Osteocyte (in vitro differentiated cells): ENCODE measurements at regions not wholly inside any gene's neighbourhood (a gene's known extent, or its start where the extent isn't known, plus 50 kb on each side); places are given as distances from the start of the nearest gene placed in this dataset.

Experiments
- DNase-seq: peaks from one replicate; pipeline ENCODE4 v3.0.0; 2021; ENCODE audit warnings: mixed read lengths; ENCODE audit not compliant: unreplicated experiment; ENCODE audit errors: extremely low spot score
- H3K27ac Mint-ChIP-seq: one replicate; pipeline ENCODE4 v1.8.0; 2021; ENCODE audit warnings: mild to moderate bottlenecking, mixed read lengths; ENCODE audit not compliant: unreplicated experiment
- H3K27me3 Mint-ChIP-seq: one replicate; pipeline ENCODE4 v1.8.0; 2021; ENCODE audit warnings: mixed read lengths; ENCODE audit not compliant: unreplicated experiment
- H3K36me3 Mint-ChIP-seq: one replicate; pipeline ENCODE4 v1.8.0; 2021; ENCODE audit warnings: mixed read lengths; ENCODE audit not compliant: unreplicated experiment
- H3K4me1 Mint-ChIP-seq: one replicate; pipeline ENCODE4 v1.8.0; 2021; ENCODE audit warnings: mixed read lengths; ENCODE audit not compliant: unreplicated experiment
- H3K4me3 Mint-ChIP-seq: one replicate; pipeline ENCODE4 v1.8.0; 2021; ENCODE audit warnings: mild to moderate bottlenecking, moderate library complexity, mixed read lengths; ENCODE audit not compliant: unreplicated experiment
- H3K9me3 Mint-ChIP-seq: one replicate; pipeline ENCODE4 v1.8.0; 2021; ENCODE audit warnings: mixed read lengths; ENCODE audit not compliant: unreplicated experiment
- TF ChIP-seq, protein P1 (sequence below): fragments of 200-600 bp; sonication (generic); IDR thresholded peaks from 2 replicates; pipeline ENCODE4 v1.5.0; 2021; ENCODE audit warnings: antibody characterized with exemption, mild to moderate bottlenecking, moderate library complexity

GRCh38 chr4:13202701-13203100 is 281.4 kb downstream of the RAB28 start:
- no peaks in the 10 kb centered on the region for H3K27me3 Mint-ChIP-seq

GRCh38 chr4:13201241-13201640 is 282.9 kb downstream of the RAB28 start:
- H3K4me1 Mint-ChIP-seq, result no peaks in the 10 kb centered on the region
- no peaks in the 10 kb centered on the region for H3K9me3 Mint-ChIP-seq
- DNase-seq, result no peak
- no peaks in the 10 kb centered on the region for H3K36me3 Mint-ChIP-seq
- TF ChIP-seq, protein P1, sequence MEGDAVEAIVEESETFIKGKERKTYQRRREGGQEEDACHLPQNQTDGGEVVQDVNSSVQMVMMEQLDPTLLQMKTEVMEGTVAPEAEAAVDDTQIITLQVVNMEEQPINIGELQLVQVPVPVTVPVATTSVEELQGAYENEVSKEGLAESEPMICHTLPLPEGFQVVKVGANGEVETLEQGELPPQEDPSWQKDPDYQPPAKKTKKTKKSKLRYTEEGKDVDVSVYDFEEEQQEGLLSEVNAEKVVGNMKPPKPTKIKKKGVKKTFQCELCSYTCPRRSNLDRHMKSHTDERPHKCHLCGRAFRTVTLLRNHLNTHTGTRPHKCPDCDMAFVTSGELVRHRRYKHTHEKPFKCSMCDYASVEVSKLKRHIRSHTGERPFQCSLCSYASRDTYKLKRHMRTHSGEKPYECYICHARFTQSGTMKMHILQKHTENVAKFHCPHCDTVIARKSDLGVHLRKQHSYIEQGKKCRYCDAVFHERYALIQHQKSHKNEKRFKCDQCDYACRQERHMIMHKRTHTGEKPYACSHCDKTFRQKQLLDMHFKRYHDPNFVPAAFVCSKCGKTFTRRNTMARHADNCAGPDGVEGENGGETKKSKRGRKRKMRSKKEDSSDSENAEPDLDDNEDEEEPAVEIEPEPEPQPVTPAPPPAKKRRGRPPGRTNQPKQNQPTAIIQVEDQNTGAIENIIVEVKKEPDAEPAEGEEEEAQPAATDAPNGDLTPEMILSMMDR, result no peak
- no peaks in the 10 kb centered on the region for H3K27me3 Mint-ChIP-seq
- H3K27ac Mint-ChIP-seq, result no peak overlapping the region
- no peak overlapping the region for H3K4me3 Mint-ChIP-seq

More at GRCh38 chr4:13202701-13203100, 281.4 kb downstream of the RAB28 start:
- TF ChIP-seq, protein P1, result no peak
- no peak for DNase-seq
- no peaks in the 10 kb centered on the region for H3K36me3 Mint-ChIP-seq
- no peak overlapping the region for H3K4me3 Mint-ChIP-seq
- no peaks in the 10 kb centered on the region for H3K9me3 Mint-ChIP-seq
- H3K4me1 Mint-ChIP-seq, result no peaks in the 10 kb centered on the region
- no peak overlapping the region for H3K27ac Mint-ChIP-seq

DNA sequence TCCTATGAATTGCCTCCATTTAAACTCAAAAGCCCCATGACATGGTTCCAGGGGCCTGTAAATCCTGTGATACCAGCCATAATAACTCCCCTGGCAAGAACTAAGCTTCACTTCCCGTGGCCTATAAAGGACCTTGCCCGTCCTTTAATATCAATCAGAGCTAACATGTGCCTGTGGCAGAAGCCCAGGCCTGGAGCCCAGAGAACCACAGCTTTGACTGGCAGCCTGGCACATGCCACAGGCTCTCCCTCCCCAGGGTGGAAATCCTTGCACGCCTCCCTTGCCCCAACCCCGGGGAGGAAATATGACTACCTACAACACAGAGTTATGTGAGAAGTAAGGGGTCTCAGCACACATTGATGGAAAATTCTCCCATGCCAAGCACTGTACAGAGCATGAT is 287.4 kb downstream of the RAB28 start:
- Mint-ChIP-seq H3K4me3 (no peak overlapping the region), H3K27me3 (no peaks in the 10 kb centered on the region), H3K9me3 (peaks cover 4% of the 10 kb centered on the region), H3K27ac (no peak overlapping the region), H3K36me3 (no peaks in the 10 kb centered on the region), H3K4me1 (no peaks in the 10 kb centered on the region)
- TF ChIP-seq, protein P1, result no peak
- DNase-seq, result no peak

GRCh38 chr4:13193662-13194061 is 290.5 kb downstream of the RAB28 start:
- Mint-ChIP-seq H3K27me3 (no peaks in the 10 kb centered on the region), H3K36me3 (no peaks in the 10 kb centered on the region), H3K4me1 (no peaks in the 10 kb centered on the region), H3K4me3 (no peak overlapping the region), H3K9me3 (peaks cover 4% of the 10 kb centered on the region), H3K27ac (no peak overlapping the region)
- no peak for DNase-seq
- TF ChIP-seq, protein P1, result no peak

DNA sequence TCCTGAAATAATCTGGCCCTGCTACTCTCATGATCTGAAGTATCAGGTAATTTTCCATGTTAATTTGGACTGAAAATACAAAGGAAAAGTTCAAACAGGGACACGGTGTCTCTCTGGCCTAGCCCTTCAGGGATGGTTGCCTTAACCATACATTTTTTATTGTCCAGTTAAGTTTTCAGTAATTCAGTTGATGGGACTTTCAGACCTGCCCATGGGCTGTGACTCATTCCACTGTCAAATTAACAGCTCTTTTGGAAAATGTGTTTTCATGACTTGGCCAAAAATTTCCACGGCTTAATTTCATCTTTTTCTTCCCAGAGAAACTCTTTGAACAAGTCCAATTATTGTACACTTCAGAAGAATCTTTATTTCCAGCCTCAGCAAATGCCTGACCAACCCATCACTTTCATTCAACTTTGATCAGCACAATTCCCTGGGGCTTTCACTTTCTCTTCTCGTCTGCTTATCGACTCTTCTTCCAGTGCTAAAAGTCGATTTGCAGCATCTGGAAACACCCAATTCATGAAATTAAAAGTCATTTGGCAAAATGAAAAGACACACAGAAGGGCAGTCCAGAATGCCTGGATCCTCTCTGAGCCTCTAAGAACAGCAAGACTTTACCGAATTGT is 293.9 kb downstream of the RAB28 start:
- Mint-ChIP-seq H3K27ac (no peak overlapping the region), H3K4me1 (no peaks in the 10 kb centered on the region), H3K36me3 (no peaks in the 10 kb centered on the region), H3K4me3 (no peak overlapping the region), H3K27me3 (no peaks in the 10 kb centered on the region), H3K9me3 (peaks cover 4% of the 10 kb centered on the region)
- TF ChIP-seq, protein P1, result no peak
- DNase-seq, result no peak
